Kidney epithelial cell (primary cell): ENCODE measurements at regions not wholly inside any gene's neighbourhood (a gene's known extent, or its start where the extent isn't known, plus 50 kb on each side); places are given as distances from the start of the nearest gene placed in this dataset.

ENCODE experiments used
- DNase-seq: peaks from one replicate; pipeline ENCODE4 v3.0.0-alpha.2; 2010; ENCODE audit warnings: low read depth
- H3K27me3 ChIP-seq: 2 replicates; pipeline ENCODE4 v1.6.0; 2011; ENCODE audit warnings: low read length; ENCODE audit not compliant: control insufficient read depth, insufficient read depth
- H3K36me3 ChIP-seq: 2 replicates; pipeline ENCODE4 v1.5.1; 2011; ENCODE audit warnings: low read length; ENCODE audit not compliant: control insufficient read depth, insufficient read depth
- H3K4me3 ChIP-seq: 2 replicates; pipeline ENCODE4 v1.5.1; 2011; ENCODE audit warnings: low read depth, mild to moderate bottlenecking, control low read depth, low read length
- TF ChIP-seq, protein P1 (sequence below): IDR thresholded peaks from 2 replicates; pipeline ENCODE4 v1.5.1; 2011; ENCODE audit warnings: mild to moderate bottlenecking, moderate library complexity, low read length, control low read depth, inconsistent platforms; ENCODE audit not compliant: insufficient read depth, poor library complexity, severe bottlenecking

DNA sequence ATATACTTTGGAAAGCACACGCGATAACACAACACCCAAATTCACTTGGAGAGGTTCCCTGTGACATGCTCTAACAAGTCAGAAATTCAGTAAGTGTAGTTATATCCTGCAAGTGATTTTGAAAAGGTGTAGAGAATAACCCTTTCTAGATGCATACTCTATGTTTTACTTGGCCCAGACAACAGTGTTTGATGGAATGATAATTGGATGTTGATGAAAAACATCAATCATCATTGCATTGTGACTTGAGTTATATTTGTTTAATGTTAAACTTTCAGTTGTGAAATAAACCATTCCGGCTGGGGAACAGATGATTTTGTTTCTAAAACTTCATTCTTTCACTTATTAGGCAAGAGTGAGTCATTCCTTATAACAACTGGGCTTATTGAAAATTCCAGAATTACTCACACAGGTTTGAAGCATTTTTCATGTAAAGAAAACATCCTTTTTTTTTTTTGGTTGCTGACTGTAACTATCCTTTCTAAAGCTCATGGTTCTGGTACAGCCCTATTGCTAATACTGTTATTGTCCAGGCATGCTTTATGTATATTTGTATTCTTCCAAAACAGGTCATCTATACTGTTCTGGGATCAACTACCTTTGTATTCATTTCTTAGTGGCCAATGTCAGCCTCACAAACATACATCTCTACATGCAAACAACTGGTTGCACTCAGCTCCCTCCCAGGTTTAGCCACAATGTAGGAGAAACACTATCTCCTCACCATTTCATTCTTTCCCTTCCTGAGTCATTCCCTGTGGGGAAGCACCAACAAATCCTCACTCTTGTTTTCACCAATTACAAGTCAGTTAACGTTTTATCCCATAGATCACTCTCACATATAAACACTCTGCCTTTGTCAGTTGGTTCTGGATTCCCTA, 121.2 kb upstream of the LRIG3 start:
- Histone ChIP-seq H3K27me3 (no peaks in the 10 kb centered on the region), H3K4me3 (no peak overlapping the region), H3K36me3 (peaks cover 2% of the 10 kb centered on the region)
- TF ChIP-seq, protein P1, sequence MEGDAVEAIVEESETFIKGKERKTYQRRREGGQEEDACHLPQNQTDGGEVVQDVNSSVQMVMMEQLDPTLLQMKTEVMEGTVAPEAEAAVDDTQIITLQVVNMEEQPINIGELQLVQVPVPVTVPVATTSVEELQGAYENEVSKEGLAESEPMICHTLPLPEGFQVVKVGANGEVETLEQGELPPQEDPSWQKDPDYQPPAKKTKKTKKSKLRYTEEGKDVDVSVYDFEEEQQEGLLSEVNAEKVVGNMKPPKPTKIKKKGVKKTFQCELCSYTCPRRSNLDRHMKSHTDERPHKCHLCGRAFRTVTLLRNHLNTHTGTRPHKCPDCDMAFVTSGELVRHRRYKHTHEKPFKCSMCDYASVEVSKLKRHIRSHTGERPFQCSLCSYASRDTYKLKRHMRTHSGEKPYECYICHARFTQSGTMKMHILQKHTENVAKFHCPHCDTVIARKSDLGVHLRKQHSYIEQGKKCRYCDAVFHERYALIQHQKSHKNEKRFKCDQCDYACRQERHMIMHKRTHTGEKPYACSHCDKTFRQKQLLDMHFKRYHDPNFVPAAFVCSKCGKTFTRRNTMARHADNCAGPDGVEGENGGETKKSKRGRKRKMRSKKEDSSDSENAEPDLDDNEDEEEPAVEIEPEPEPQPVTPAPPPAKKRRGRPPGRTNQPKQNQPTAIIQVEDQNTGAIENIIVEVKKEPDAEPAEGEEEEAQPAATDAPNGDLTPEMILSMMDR, result no peak
- DNase-seq, result peak; percentile 81

DNA sequence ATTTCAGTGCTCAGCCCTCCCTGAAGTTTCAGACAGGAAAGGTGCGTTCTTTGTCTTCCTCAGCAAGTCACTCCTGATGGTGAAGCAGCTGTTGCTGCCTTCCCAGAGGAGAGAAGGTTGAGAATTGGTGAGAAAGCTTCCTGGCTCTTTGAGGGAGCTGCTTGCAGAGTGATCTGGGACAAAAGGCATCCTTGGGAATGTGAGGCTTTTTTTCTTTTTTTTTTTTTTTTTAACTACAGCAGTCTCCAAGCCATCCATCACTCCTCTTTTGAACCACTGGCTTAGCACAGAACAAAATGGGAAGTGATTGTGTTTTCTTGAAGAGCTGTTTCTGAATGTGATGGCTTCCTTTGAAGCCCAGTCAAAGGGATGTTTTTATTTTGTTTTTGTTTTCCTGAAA, 120.4 kb upstream of the LRIG3 start:
- H3K4me3 ChIP-seq, result no peak overlapping the region
- H3K27me3 ChIP-seq, result no peaks in the 10 kb centered on the region
- H3K36me3 ChIP-seq, result peaks cover 2% of the 10 kb centered on the region
- TF ChIP-seq, protein P1, result no peak
- DNase-seq, result peak; percentile 82

- Histone ChIP-seq H3K4me3 (no peak overlapping the region), H3K27me3 (no peaks in the 10 kb centered on the region), H3K36me3 (peaks cover 2% of the 10 kb centered on the region)
- DNase-seq, result no peak
- TF ChIP-seq, protein P1, result no peak
Measured at GRCh38 chr12:59040043-59040442, 119.7 kb upstream of the LRIG3 start.

DNA sequence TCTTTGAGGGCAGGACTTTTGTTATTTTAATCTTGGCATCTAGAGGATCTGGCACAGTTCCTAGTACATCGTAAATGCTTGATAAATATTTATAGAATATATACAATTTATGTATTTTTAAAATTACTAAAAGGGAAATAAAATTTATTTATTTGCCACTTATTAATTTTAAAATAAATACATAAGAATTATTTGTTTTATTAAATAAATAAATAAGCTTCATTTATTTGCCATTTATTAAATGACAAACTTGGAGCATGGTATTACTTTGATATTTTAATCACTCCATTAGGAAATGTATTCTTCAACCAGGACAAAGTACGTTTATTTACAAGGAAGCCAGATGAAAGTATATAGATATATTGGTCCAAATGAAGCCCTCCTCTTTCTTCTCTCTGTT, 118.7 kb upstream of the LRIG3 start:
- Histone ChIP-seq H3K4me3 (no peak overlapping the region), H3K36me3 (peaks cover 2% of the 10 kb centered on the region), H3K27me3 (no peaks in the 10 kb centered on the region)
- TF ChIP-seq, protein P1, result no peak
- no peak for DNase-seq

DNA sequence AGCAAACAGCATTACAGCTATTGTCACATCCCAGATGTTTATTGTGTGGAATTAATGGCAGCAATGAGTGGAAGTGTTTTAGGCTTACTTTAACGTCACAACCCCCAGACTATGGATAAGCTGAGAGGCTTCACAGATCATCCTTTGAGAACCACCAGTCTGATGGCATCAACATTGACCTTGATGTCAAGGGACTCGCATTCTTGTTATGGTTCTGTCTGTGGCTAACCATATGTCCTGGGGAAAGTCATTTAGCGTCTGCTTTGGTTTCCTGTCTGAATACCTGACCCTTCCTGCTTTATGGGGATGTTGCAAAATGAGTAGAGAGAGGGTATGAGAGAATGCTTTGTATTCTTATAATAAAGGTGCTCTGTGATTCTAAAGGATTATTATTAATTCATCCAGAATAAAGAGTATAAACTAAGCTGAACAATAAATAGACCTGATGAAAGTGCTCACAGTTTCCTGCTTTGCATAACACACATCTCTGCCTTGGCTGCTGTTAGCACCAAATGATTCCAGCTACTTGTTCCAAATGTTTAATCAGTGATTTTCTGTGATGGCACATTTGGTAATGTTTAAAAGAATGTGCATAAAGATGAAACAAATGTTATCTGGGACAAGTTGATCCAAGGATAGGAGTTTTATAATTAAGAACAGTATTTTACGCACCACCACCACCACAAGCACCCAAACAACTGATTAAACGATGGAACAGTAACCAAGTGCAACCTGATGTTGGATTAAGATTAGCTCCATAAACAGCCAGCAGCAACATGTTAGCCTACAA, 116.9 kb upstream of the LRIG3 start:
- Histone ChIP-seq H3K27me3 (no peaks in the 10 kb centered on the region), H3K4me3 (no peak overlapping the region), H3K36me3 (peaks cover 2% of the 10 kb centered on the region)
- TF ChIP-seq, protein P1, result no peak
- DNase-seq, result no peak

DNA sequence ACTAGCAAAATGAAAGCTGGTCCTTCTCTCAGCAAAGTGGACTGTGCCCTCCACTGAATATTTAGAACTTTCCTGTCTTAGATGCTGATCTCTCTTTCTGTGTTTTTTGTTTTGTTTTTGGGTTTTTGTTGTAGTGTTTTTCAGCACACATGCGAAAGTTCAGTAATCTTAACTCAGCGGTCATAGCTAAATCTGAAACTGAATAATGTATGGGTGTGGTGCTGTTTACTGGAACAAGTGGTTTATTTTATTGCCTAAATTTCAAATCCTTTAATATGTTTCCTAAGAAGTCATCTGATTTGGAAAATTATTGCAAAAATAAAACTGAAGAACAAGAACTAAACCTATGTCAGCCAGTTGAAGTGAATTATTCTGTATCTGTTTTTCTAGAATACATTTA, 116.0 kb upstream of the LRIG3 start:
- TF ChIP-seq, protein P1, result no peak
- DNase-seq, result no peak
- Histone ChIP-seq H3K36me3 (peaks cover 2% of the 10 kb centered on the region), H3K27me3 (no peaks in the 10 kb centered on the region), H3K4me3 (no peak overlapping the region)
